Activated CD8-positive, alpha-beta memory T cell treated with anti-CD3 and anti-CD28 coated beads, Interleukin-2, amount 10 ng/mL, durations not matched to agents 7 days and 5 days (primary cell): ENCODE measurements at regions not wholly inside any gene's neighbourhood (a gene's known extent, or its start where the extent isn't known, plus 50 kb on each side); places are given as distances from the start of the nearest gene placed in this dataset.
A peak's percentile ranks its signal among the peaks of the same experiment; 100 is the strongest.

ENCODE experiments used
- ATAC-seq: fragments of 150-1000 bp; cut with Tn5 transposase; one replicate; pipeline ENCODE4 v1.10.0; 2021; ENCODE audit warnings: moderate library complexity
- CTCF ChIA-PET: fragments of 350-600 bp; sonication (Branson Sonifier 250); formaldehyde crosslinking; loops from one replicate; lab custom pipeline; 2021; ENCODE audit warnings: antibody characterized with exemption; lab: Charles Lee
- DNase-seq: peaks from one replicate; pipeline ENCODE4 v3.0.0-alpha.2; 2020
- H3K27ac Mint-ChIP-seq: one replicate; pipeline ENCODE4 v1.8.0; 2021; ENCODE audit warnings: mild to moderate bottlenecking, mixed read lengths
- H3K27me3 Mint-ChIP-seq: one replicate; pipeline ENCODE4 v1.8.0; 2021; ENCODE audit warnings: mixed read lengths
- H3K36me3 Mint-ChIP-seq: one replicate; pipeline ENCODE4 v1.8.0; 2021; ENCODE audit warnings: mild to moderate bottlenecking, mixed read lengths
- H3K4me1 Mint-ChIP-seq: one replicate; pipeline ENCODE4 v1.8.0; 2021; ENCODE audit warnings: mixed read lengths
- H3K4me3 Mint-ChIP-seq: one replicate; pipeline ENCODE4 v1.8.0; 2021; ENCODE audit warnings: mild to moderate bottlenecking, moderate library complexity, mixed read lengths
- H3K9me3 Mint-ChIP-seq: one replicate; pipeline ENCODE4 v1.8.0; 2022; ENCODE audit warnings: low read depth, mixed read lengths

DNA sequence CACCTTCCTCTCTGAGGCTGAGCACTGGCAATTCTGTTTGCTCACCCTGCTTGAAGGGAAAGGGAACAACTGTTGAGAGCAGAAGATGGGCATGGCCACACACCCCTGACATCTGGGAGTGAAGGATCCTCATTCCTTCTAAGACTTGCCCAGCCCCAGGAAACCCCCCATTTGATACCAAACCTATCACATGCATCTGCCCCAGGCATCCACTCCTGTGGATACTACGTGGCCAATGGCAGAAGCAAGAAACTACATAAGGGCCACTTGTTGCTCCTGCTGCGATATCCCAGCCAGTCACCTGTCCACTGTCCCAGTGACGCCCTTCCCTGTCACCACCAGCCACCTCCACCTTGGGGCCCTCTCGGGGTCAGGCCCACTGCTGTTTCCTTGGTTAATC lies 185.2 kb downstream of the SMAD2 start:
- ATAC-seq (no peak), DNase-seq (no peak)
- H3K27ac Mint-ChIP-seq: no peak overlapping the region
- H3K4me1 Mint-ChIP-seq: peaks cover 3% of the 10 kb centered on the region
- H3K36me3 Mint-ChIP-seq: no peaks in the 10 kb centered on the region
- H3K9me3 Mint-ChIP-seq: no peaks in the 10 kb centered on the region
- H3K4me3 Mint-ChIP-seq: no peak overlapping the region
- CTCF ChIA-PET: no interaction called here
- peaks cover 25% of the 10 kb centered on the region for H3K27me3 Mint-ChIP-seq

GRCh38 chr18:47737956-47738355 lies 192.5 kb downstream of the SMAD2 start:
- no peak for ATAC-seq
- CTCF ChIA-PET: no interaction called here

DNA sequence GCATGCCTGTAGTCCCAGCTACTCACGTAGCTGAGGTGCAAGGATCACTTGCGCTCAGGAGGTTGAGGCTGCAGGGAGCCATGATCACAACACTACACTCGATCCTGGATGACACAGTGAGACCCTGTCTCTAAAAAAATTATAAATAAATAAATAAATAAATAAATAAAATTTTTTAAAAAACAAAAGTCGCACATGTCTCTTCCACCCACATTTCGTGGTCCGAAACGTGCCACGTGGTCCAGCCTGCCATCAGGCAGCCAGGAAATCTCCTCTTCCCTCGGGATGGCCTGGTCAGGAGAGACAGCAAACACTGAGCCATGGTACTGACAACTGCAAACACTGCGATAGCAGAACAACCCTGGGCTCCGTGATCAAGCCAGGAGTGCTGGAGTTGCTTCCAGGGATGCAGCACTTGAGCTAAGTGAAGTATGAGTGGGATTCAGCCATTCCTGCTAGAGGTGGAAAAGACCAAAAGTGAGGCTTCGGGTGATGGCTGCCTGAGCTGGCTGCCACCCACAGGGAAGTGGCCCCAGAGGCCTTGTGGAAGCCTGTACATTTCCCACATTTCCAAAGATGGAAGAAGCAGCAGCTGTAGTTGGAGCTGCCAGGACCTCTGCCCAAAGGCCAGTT lies 193.1 kb downstream of the SMAD2 start:
- Mint-ChIP-seq H3K27ac (no peak overlapping the region), H3K27me3 (peaks cover 22% of the 10 kb centered on the region), H3K36me3 (no peaks in the 10 kb centered on the region), H3K4me1 (no peaks in the 10 kb centered on the region), H3K4me3 (no peak overlapping the region), H3K9me3 (no peaks in the 10 kb centered on the region)
- ATAC-seq: no peak
- CTCF ChIA-PET: no interaction called here
- DNase-seq: peak; percentile 4

More at GRCh38 chr18:47737956-47738355, 192.5 kb downstream of the SMAD2 start:
- H3K27ac Mint-ChIP-seq: no peak overlapping the region
- H3K27me3 Mint-ChIP-seq: peaks cover 24% of the 10 kb centered on the region
- peak; percentile 26 for DNase-seq
- H3K9me3 Mint-ChIP-seq: no peaks in the 10 kb centered on the region
- H3K4me3 Mint-ChIP-seq: no peak overlapping the region
- H3K4me1 Mint-ChIP-seq: no peaks in the 10 kb centered on the region
- H3K36me3 Mint-ChIP-seq: no peaks in the 10 kb centered on the region

DNA sequence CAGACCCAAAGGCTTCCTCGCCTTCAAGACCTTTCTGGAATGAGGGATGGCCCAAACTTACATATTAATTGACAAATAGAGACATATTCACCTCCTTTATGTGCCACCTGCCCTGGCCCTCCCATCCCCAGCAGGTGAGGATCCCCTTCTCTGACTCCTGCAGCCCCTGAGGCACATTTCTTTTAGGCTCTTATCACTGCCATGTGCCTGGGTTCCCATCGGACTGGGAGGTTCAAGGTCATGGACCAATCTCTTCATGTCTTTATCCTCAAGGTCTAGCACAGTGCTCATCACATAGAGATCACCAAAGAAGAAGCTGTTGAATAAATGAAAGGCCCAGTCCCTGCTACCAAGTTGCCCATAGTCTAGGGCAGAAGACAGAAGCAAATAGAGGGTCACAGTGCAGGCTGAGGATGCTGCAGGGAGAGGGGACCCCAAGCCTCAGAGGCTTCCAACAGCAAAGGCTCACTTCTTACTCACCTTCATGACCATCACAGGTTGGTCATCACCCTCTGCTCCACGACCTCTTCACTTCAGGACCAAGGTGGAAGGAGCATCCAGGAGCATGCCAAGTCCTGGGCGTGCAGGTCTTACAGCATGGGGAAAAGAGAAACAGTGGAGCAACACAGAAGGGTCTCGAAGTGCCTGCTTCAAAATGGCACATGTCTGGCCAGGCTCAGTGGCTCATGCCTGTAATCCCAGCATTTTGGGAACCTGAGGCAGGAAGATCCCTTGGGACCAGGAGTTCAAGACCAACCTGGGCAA lies 193.9 kb downstream of the SMAD2 start:
- CTCF ChIA-PET: no interaction called here

DNA sequence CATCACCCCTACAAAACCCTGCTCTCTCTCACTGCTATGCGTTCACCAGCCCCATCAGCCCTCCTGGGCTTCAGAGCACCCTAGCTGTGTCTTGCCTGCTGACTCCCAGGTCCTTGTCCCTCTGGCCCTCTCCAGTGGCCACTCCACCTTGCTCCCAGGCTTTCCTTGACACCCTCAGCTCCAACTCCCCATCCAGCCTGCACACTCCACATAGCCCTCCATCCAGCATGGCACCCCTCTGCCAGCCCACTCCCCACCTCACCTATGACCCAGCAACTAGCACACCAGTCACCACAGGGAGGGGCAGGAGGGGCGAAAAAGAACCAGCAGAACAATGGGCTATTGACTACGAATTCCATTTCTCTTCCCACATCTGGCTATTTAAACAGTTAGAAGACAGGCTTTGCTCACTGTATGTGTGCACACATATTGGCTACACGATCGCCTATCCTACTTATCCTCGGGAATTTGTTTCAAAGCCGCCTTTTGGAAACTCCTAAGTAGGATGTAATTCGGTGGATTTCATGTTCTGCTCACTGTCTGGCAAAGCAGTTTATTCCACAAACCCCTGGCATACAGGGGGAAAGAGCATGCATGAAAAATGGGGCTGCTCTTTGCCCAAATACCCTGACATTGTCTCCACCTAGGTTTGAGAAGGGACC lies 195.3 kb downstream of the SMAD2 start:
- CTCF ChIA-PET: no interaction called here
- peaks cover 10% of the 10 kb centered on the region for H3K27me3 Mint-ChIP-seq
- no peaks in the 10 kb centered on the region for H3K36me3 Mint-ChIP-seq
- no peaks in the 10 kb centered on the region for H3K4me1 Mint-ChIP-seq
- ATAC-seq (no peak), DNase-seq (no peak)
- no peak overlapping the region for H3K27ac Mint-ChIP-seq
- no peak overlapping the region for H3K4me3 Mint-ChIP-seq
- no peaks in the 10 kb centered on the region for H3K9me3 Mint-ChIP-seq

More for the DNA sequence above, 193.9 kb downstream of the SMAD2 start:
- Mint-ChIP-seq H3K9me3 (no peaks in the 10 kb centered on the region), H3K27me3 (peaks cover 14% of the 10 kb centered on the region), H3K27ac (no peak overlapping the region), H3K4me1 (no peaks in the 10 kb centered on the region), H3K36me3 (no peaks in the 10 kb centered on the region), H3K4me3 (no peak overlapping the region)
- peak; percentile 22 for DNase-seq
- no peak for ATAC-seq

DNA sequence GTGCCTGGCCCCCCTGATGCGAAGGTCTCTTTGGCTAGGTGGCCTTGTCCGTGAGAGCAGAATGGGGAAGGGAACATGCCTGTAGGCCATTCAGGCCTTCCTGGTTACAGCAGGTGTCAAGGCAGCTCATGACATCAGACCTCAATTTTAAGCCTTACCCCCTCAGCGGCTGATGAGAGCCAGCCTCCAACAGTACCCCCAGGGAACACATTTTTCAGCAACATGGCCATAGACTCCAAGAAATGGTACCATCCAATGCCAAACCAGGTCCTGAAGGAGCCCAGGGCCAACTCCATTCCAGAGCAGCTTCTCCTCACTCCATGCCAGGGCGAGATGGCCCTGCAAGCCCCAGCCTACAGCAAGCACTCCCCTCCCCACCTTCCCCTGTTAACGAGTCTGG lies 199.2 kb downstream of the SMAD2 start:
- CTCF ChIA-PET: no interaction called here
- no peaks in the 10 kb centered on the region for H3K9me3 Mint-ChIP-seq
- DNase-seq (no peak), ATAC-seq (no peak)
- no peaks in the 10 kb centered on the region for H3K4me1 Mint-ChIP-seq
- peaks cover 3% of the 10 kb centered on the region for H3K27me3 Mint-ChIP-seq
- no peak overlapping the region for H3K4me3 Mint-ChIP-seq
- no peak overlapping the region for H3K27ac Mint-ChIP-seq
- no peaks in the 10 kb centered on the region for H3K36me3 Mint-ChIP-seq

DNA sequence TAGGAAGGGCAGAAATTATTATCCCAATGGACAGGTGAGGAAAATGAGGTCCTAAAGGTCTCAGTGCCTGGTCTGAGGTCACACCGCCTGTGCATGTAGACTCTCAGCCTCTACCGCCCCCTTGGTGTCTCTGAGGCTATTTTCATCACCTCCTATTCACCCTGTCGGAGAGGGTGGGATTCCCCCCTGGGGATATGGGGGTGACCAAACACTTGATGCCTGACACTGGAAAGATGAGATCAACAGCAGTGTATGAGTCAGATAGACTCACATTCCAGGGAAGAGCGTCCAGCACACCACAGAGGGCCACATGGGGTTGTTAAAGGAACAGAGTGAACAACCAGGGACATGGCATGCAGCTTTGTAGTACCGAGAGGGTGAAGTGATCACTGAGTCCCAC lies 199.7 kb downstream of the SMAD2 start:
- no peak overlapping the region for H3K4me3 Mint-ChIP-seq
- DNase-seq: no peak
- no peak overlapping the region for H3K27ac Mint-ChIP-seq
- no peaks in the 10 kb centered on the region for H3K36me3 Mint-ChIP-seq
- H3K4me1 Mint-ChIP-seq: no peaks in the 10 kb centered on the region
- ATAC-seq: no peak
- H3K9me3 Mint-ChIP-seq: no peaks in the 10 kb centered on the region
- peaks cover 3% of the 10 kb centered on the region for H3K27me3 Mint-ChIP-seq
- CTCF ChIA-PET: interaction anchor here (1.0 kb wide), 1 partner anchor 18 kb away, joined by 4 read pairs; no protein-coding TSS in a partner anchor

- DNase-seq: no peak
- ATAC-seq: no peak
- Mint-ChIP-seq H3K4me3 (no peak overlapping the region), H3K27ac (no peak overlapping the region), H3K9me3 (no peaks in the 10 kb centered on the region), H3K27me3 (peaks cover 3% of the 10 kb centered on the region), H3K4me1 (no peaks in the 10 kb centered on the region), H3K36me3 (no peaks in the 10 kb centered on the region)
- CTCF ChIA-PET: no interaction called here
These were observed 201.1 kb downstream of the SMAD2 start for GRCh38 chr18:47729356-47729755.

GRCh38 chr18:47728921-47729320 lies 201.5 kb downstream of the SMAD2 start:
- no peaks in the 10 kb centered on the region for H3K9me3 Mint-ChIP-seq
- H3K4me1 Mint-ChIP-seq: no peaks in the 10 kb centered on the region
- no peaks in the 10 kb centered on the region for H3K36me3 Mint-ChIP-seq
- H3K4me3 Mint-ChIP-seq: no peak overlapping the region
- DNase-seq (no peak), ATAC-seq (no peak)
- H3K27ac Mint-ChIP-seq: no peak overlapping the region
- CTCF ChIA-PET: no interaction called here
- peaks cover 3% of the 10 kb centered on the region for H3K27me3 Mint-ChIP-seq

- Mint-ChIP-seq H3K27me3 (no peaks in the 10 kb centered on the region), H3K36me3 (no peaks in the 10 kb centered on the region), H3K27ac (no peak overlapping the region), H3K4me1 (no peaks in the 10 kb centered on the region), H3K4me3 (no peak overlapping the region), H3K9me3 (no peaks in the 10 kb centered on the region)
- ATAC-seq: no peak
- CTCF ChIA-PET: no interaction called here
- DNase-seq: no peak
These were observed 203.1 kb downstream of the SMAD2 start for GRCh38 chr18:47727409-47727808.

DNA sequence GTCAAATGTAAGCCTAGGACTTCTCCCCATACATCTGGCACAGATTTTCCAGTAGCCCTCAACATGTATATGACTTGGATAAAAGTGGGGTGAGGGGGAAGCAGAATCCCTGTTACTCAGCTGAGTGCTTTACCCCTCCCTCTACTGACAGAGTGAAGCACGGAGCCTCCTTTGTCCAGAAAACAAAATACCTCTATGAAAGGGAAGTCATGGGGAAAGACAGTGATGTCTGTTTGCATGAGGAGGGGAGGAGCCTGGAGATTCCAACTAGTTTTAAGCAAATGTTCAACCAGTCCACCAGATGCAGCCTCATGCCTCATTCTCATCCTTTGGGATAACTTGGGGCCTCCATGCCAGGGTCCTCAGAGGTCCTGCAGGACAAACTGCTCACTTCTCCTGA lies 203.9 kb downstream of the SMAD2 start:
- Mint-ChIP-seq H3K36me3 (no peaks in the 10 kb centered on the region), H3K4me3 (no peak overlapping the region), H3K9me3 (no peaks in the 10 kb centered on the region), H3K4me1 (no peaks in the 10 kb centered on the region), H3K27me3 (no peaks in the 10 kb centered on the region), H3K27ac (no peak overlapping the region)
- DNase-seq (no peak), ATAC-seq (no peak)
- CTCF ChIA-PET: no interaction called here

DNA sequence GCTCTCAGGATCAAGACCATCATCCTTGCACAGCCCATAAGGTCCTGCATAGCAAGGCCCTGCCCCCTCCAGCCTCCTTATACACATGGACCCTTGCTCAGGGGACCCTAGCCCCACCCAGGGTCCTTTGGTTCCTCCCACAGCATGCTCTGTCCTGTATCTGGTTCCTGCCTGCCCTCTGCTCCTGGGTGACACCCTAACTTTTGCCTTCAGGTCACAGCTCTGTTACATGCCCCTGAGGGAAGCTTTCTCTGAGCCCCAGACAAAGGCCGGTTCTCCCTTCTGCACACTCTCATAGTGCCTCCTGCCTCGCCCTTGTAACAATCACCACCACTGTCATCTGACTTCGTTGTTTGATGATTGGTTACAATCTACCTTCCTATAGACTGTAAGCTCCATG lies 204.8 kb downstream of the SMAD2 start:
- CTCF ChIA-PET: no interaction called here
- H3K4me3 Mint-ChIP-seq: no peak overlapping the region
- ATAC-seq: no peak
- H3K27me3 Mint-ChIP-seq: no peaks in the 10 kb centered on the region
- no peak for DNase-seq
- H3K27ac Mint-ChIP-seq: no peak overlapping the region
- H3K36me3 Mint-ChIP-seq: no peaks in the 10 kb centered on the region
- H3K9me3 Mint-ChIP-seq: no peaks in the 10 kb centered on the region
- H3K4me1 Mint-ChIP-seq: no peaks in the 10 kb centered on the region

- no peaks in the 10 kb centered on the region for H3K4me1 Mint-ChIP-seq
- no peaks in the 10 kb centered on the region for H3K27me3 Mint-ChIP-seq
- H3K4me3 Mint-ChIP-seq: no peak overlapping the region
- H3K36me3 Mint-ChIP-seq: no peaks in the 10 kb centered on the region
- DNase-seq (no peak), ATAC-seq (no peak)
- H3K9me3 Mint-ChIP-seq: no peaks in the 10 kb centered on the region
- no peak overlapping the region for H3K27ac Mint-ChIP-seq
- CTCF ChIA-PET: interaction anchor here (0.6 kb wide), 1 partner anchor 1123 kb away, joined by 4 read pairs; no protein-coding TSS in a partner anchor
These were observed 206.1 kb downstream of the SMAD2 start for GRCh38 chr18:47724186-47724975.
